NT2/D1 (cell line): ENCODE measurements at regions not wholly inside any gene's neighbourhood (a gene's known extent, or its start where the extent isn't known, plus 50 kb on each side); places are given as distances from the start of the nearest gene placed in this dataset.
"Not testable (repeated sequence)": the region's sequence is repeated elsewhere in the genome, so short reads cannot be mapped to it uniquely, and the experiment has no call there.

ENCODE experiments used
- DNase-seq: peaks from one replicate; pipeline ENCODE4 v3.0.0-alpha.2; 2011; ENCODE audit warnings: low read depth, low spot score
- H3K27me3 ChIP-seq: 2 replicates; pipeline ENCODE4 v1.6.0; 2011; ENCODE audit warnings: mild to moderate bottlenecking; ENCODE audit not compliant: insufficient read length, insufficient read depth
- H3K36me3 ChIP-seq: 2 replicates; pipeline ENCODE4 v1.6.1; 2011; ENCODE audit warnings: mild to moderate bottlenecking, low read length, mixed read lengths; ENCODE audit not compliant: insufficient read depth, insufficient read length
- H3K4me1 ChIP-seq: 2 replicates; pipeline ENCODE4 v1.5.1; 2011; ENCODE audit not compliant: insufficient read depth, insufficient read length
- H3K4me3 ChIP-seq: 2 replicates; pipeline ENCODE4 v1.5.1; 2011; ENCODE audit warnings: low read depth; ENCODE audit not compliant: insufficient read length
- H3K9ac ChIP-seq: 2 replicates; pipeline ENCODE4 v1.6.0; 2011; ENCODE audit warnings: low read depth; ENCODE audit not compliant: insufficient read length
- H3K9me3 ChIP-seq: 2 replicates; pipeline ENCODE4 v1.5.1; 2011; ENCODE audit warnings: mild to moderate bottlenecking, low read length; ENCODE audit not compliant: insufficient read depth
- SUZ12 ChIP-seq: IDR thresholded peaks from 2 replicates; pipeline ENCODE4 v1.6.1; 2011; ENCODE audit not compliant: insufficient read length, insufficient read depth; ENCODE audit errors: extremely low read depth
- YY1 ChIP-seq: IDR thresholded peaks from 2 replicates; pipeline ENCODE4 v1.6.1; 2011; ENCODE audit not compliant: insufficient read length, insufficient read depth
- ZNF274 ChIP-seq: IDR thresholded peaks from 2 replicates; pipeline ENCODE4 v1.6.1; 2011; ENCODE audit warnings: mild to moderate bottlenecking, low read depth, low read length

- TF ChIP-seq SUZ12, result no peak
- no peak for TF ChIP-seq YY1
- TF ChIP-seq ZNF274, result no peak
- H3K36me3 ChIP-seq, result no peaks in the 10 kb centered on the region
- no peaks in the 10 kb centered on the region for H3K4me1 ChIP-seq
- H3K4me3 ChIP-seq, result no peak overlapping the region
- H3K9ac ChIP-seq, result no peak overlapping the region
- H3K27me3 ChIP-seq, result peaks cover 28% of the 10 kb centered on the region
- DNase-seq, result peak; percentile 16
- no peaks in the 10 kb centered on the region for H3K9me3 ChIP-seq
Observed at GRCh38 chr3:98657457-98657856, 64.0 kb upstream of the CPOX start.

- Histone ChIP-seq H3K27me3 (peaks cover 17% of the 10 kb centered on the region), H3K9me3 (no peaks in the 10 kb centered on the region), H3K36me3 (no peaks in the 10 kb centered on the region), H3K4me1 (no peaks in the 10 kb centered on the region), H3K9ac (no peak overlapping the region), H3K4me3 (no peak overlapping the region)
- no peak for DNase-seq
- TF ChIP-seq YY1, result no peak
- TF ChIP-seq SUZ12, result no peak
- TF ChIP-seq ZNF274, result no peak
Observed at GRCh38 chr3:98662699-98663098, 69.3 kb upstream of the CPOX start.

- DNase-seq, result no peak
- Histone ChIP-seq H3K36me3 (no peaks in the 10 kb centered on the region), H3K9me3 (no peaks in the 10 kb centered on the region), H3K4me1 (no peaks in the 10 kb centered on the region), H3K4me3 (no peak overlapping the region), H3K27me3 (no peaks in the 10 kb centered on the region), H3K9ac (no peak overlapping the region)
- no peak for TF ChIP-seq YY1
- TF ChIP-seq ZNF274, result no peak
- TF ChIP-seq SUZ12, result no peak
Observed at GRCh38 chr3:98670020-98670419, 76.6 kb upstream of the CPOX start.

- Histone ChIP-seq H3K36me3 (no peaks in the 10 kb centered on the region), H3K4me3 (no peak overlapping the region), H3K9me3 (no peaks in the 10 kb centered on the region), H3K27me3 (no peaks in the 10 kb centered on the region), H3K9ac (no peak overlapping the region), H3K4me1 (no peaks in the 10 kb centered on the region)
- TF ChIP-seq SUZ12 (no peak), YY1 (no peak), ZNF274 (no peak)
- DNase-seq, result no peak
Observed at GRCh38 chr3:98679986-98680385, 83.2 kb upstream of the ST3GAL6 start.

- no peak overlapping the region for H3K9ac ChIP-seq
- H3K9me3 ChIP-seq, result no peaks in the 10 kb centered on the region
- TF ChIP-seq ZNF274, result no peak
- TF ChIP-seq YY1, result no peak
- TF ChIP-seq SUZ12, result no peak
- H3K4me1 ChIP-seq, result no peaks in the 10 kb centered on the region
- H3K4me3 ChIP-seq, result no peak overlapping the region
- H3K27me3 ChIP-seq, result no peaks in the 10 kb centered on the region
- DNase-seq, result no peak
- no peaks in the 10 kb centered on the region for H3K36me3 ChIP-seq
Observed at GRCh38 chr3:98680723-98681122, 82.4 kb upstream of the ST3GAL6 start.

- no peak overlapping the region for H3K4me3 ChIP-seq
Observed at GRCh38 chr3:98681486-98681885, 81.7 kb upstream of the ST3GAL6 start.

GRCh38 chr3:98682391-98682790, 80.7 kb upstream of the ST3GAL6 start:
- not testable (repeated sequence) for H3K4me3 ChIP-seq, H3K9me3 ChIP-seq, H3K36me3 ChIP-seq, DNase-seq, H3K27me3 ChIP-seq, H3K9ac ChIP-seq, H3K4me1 ChIP-seq

More at GRCh38 chr3:98681486-98681885, 81.7 kb upstream of the ST3GAL6 start:
- H3K9me3 ChIP-seq, result no peaks in the 10 kb centered on the region
- H3K4me1 ChIP-seq, result no peaks in the 10 kb centered on the region
- TF ChIP-seq ZNF274, result no peak
- TF ChIP-seq YY1, result no peak
- no peak for TF ChIP-seq SUZ12
- DNase-seq, result no peak
- H3K27me3 ChIP-seq, result no peaks in the 10 kb centered on the region
- H3K36me3 ChIP-seq, result no peaks in the 10 kb centered on the region
- H3K9ac ChIP-seq, result no peak overlapping the region

GRCh38 chr3:98688363-98688762, 74.8 kb upstream of the ST3GAL6 start:
- Histone ChIP-seq H3K9ac (no peak overlapping the region), H3K36me3 (no peaks in the 10 kb centered on the region), H3K4me3 (no peak overlapping the region), H3K9me3 (peaks cover 5% of the 10 kb centered on the region), H3K27me3 (no peaks in the 10 kb centered on the region), H3K4me1 (no peaks in the 10 kb centered on the region)
- TF ChIP-seq YY1 (no peak), ZNF274 (no peak), SUZ12 (no peak)
- DNase-seq, result no peak
